ENCODE measurements at regions not wholly inside any gene's neighbourhood (a gene's known extent, or its start where the extent isn't known, plus 50 kb on each side); places are given as distances from the start of the nearest gene placed in this dataset.

- TF ChIP-seq POLR2A (IDR thresholded peaks at IDR 0.05) (no peak), CTCF (IDR thresholded peaks at IDR 0.05) (no peak)
These were observed 95.1 kb downstream of the SOX9 start for GRCh38 chr17:72215928-72216327.

All from thyroid gland (tissue), 4 donors.